HEK293 (cell line): ENCODE measurements at regions not wholly inside any gene's neighbourhood (a gene's known extent, or its start where the extent isn't known, plus 50 kb on each side); places are given as distances from the start of the nearest gene placed in this dataset.

Source experiments
- CTCF ChIA-PET: fragments of 350-600 bp; formaldehyde crosslinking; extraction: SDS; loops from one replicate; lab custom pipeline; 2021; ENCODE audit warnings: antibody characterized with exemption; lab: Yijun Ruan, JAX
- POLR2A ChIA-PET: fragments of 300-600 bp; formaldehyde crosslinking; extraction: SDS; loops from one replicate; lab custom pipeline; 2020; ENCODE audit warnings: antibody characterized with exemption, inconsistent platforms; lab: Yijun Ruan, JAX
- H3K27ac ChIP-seq: fragments of 200-500 bp; sonication (Bioruptor generic); 2 replicates; pipeline ENCODE4 v1.5.1; 2014; ENCODE audit warnings: low read depth, low read length, control low read depth, inconsistent platforms; ENCODE audit errors: extremely low read depth
- H3K36me3 ChIP-seq, 2 experiments: fragments of 200-500 bp in 1 of 2; sonication (Bioruptor generic) in 1 of 2; 1 replicate in 1 of 2; 2 replicates in 1 of 2; pipeline ENCODE4 v1.5.1; 2014 to 2017; ENCODE audit warnings: inconsistent platforms in 2 of 2, low read length in 2 of 2; ENCODE audit not compliant: control insufficient read depth in 2 of 2, insufficient read depth in 1 of 2
- H3K4me1 ChIP-seq: fragments of 200-500 bp; sonication (Bioruptor generic); 2 replicates; pipeline ENCODE4 v1.5.1; 2014; ENCODE audit warnings: mild to moderate bottlenecking, low read length, inconsistent platforms; ENCODE audit not compliant: control insufficient read depth, insufficient read depth
- H3K4me3 ChIP-seq: 2 replicates; pipeline ENCODE4 v1.5.1; 2011; ENCODE audit warnings: low read depth, mild to moderate bottlenecking, control low read depth, low read length, moderate library complexity
- H3K9me3 ChIP-seq: fragments of 200-500 bp; sonication (Bioruptor generic); 2 replicates; pipeline ENCODE4 v1.5.1; 2014; ENCODE audit warnings: low read depth, low read length, inconsistent platforms; ENCODE audit not compliant: control insufficient read depth, insufficient read depth
- GLI2 ChIP-seq: fragments of 450-650 bp; formaldehyde crosslinking; IDR thresholded peaks from 2 replicates; pipeline ENCODE4; 2017; ENCODE audit warnings: missing biosample characterization, missing genetic modification characterization, low read depth, borderline replicate concordance
- KLF7 ChIP-seq: fragments of 450-650 bp; formaldehyde crosslinking; IDR thresholded peaks from 2 replicates; pipeline ENCODE4 v1.5.1; 2016; ENCODE audit warnings: missing biosample characterization, missing genetic modification characterization, borderline replicate concordance
- REST ChIP-seq: fragments of 450-650 bp; formaldehyde crosslinking; IDR thresholded peaks from 2 replicates; pipeline ENCODE4 v1.5.1; 2016; ENCODE audit warnings: missing biosample characterization, missing genetic modification characterization
- SCRT1 ChIP-seq: fragments of 450-650 bp; formaldehyde crosslinking; IDR thresholded peaks from 2 replicates; pipeline ENCODE4 v1.5.1; 2016; ENCODE audit warnings: missing biosample characterization, missing genetic modification characterization, borderline replicate concordance
- SCRT2 ChIP-seq: fragments of 450-650 bp; formaldehyde crosslinking; IDR thresholded peaks from 2 replicates; pipeline ENCODE4 v1.5.1; 2016; ENCODE audit warnings: missing biosample characterization, missing genetic modification characterization
- TCF7L2 ChIP-seq: IDR thresholded peaks from 2 replicates; pipeline ENCODE4 v1.6.1; 2011; ENCODE audit warnings: low read depth, mild to moderate bottlenecking, inconsistent platforms, low read length, moderate library complexity, borderline replicate concordance
- TRIM28 ChIP-seq: IDR thresholded peaks from 2 replicates; pipeline ENCODE4 v1.6.1; 2011; ENCODE audit warnings: low read length, control low read depth, borderline replicate concordance
- ZBTB1 ChIP-seq: fragments of 450-650 bp; formaldehyde crosslinking; IDR thresholded peaks from 2 replicates; pipeline ENCODE4 v1.5.1; 2016; ENCODE audit warnings: missing biosample characterization, missing genetic modification characterization
- ZEB2 ChIP-seq: fragments of 450-650 bp; formaldehyde crosslinking; IDR thresholded peaks from 2 replicates; pipeline ENCODE4 v1.5.1; 2016; ENCODE audit warnings: missing biosample characterization, missing genetic modification characterization
- ZNF18 ChIP-seq: fragments of 450-650 bp; formaldehyde crosslinking; IDR thresholded peaks from 2 replicates; pipeline ENCODE4 v1.5.1; 2016; ENCODE audit warnings: missing biosample characterization, missing genetic modification characterization
- ZNF223 ChIP-seq: fragments of 450-650 bp; formaldehyde crosslinking; IDR thresholded peaks from 2 replicates; pipeline ENCODE4 v1.5.1; 2016; ENCODE audit warnings: missing biosample characterization, missing genetic modification characterization
- ZNF394 ChIP-seq: fragments of 450-650 bp; formaldehyde crosslinking; IDR thresholded peaks from 2 replicates; pipeline ENCODE4 v1.5.1; 2016; ENCODE audit warnings: missing biosample characterization, missing genetic modification characterization, mild to moderate bottlenecking, moderate library complexity, borderline replicate concordance
- ZNF510 ChIP-seq: fragments of 450-650 bp; formaldehyde crosslinking; IDR thresholded peaks from 2 replicates; pipeline ENCODE4 v1.5.1; 2018; ENCODE audit warnings: mild to moderate bottlenecking, missing genetic modification characterization, missing biosample characterization; ENCODE audit not compliant: insufficient replicate concordance
- ZNF530 ChIP-seq: fragments of 450-650 bp; formaldehyde crosslinking; IDR thresholded peaks from 2 replicates; pipeline ENCODE4 v1.5.1; 2016; ENCODE audit warnings: low read depth, missing biosample characterization, missing genetic modification characterization
- ZNF544 ChIP-seq: fragments of 450-650 bp; formaldehyde crosslinking; IDR thresholded peaks from 2 replicates; pipeline ENCODE4 v1.5.0; 2017; ENCODE audit warnings: missing biosample characterization, missing genetic modification characterization
- ZNF626 ChIP-seq: fragments of 450-650 bp; sonication (Bioruptor Pico); formaldehyde crosslinking; IDR thresholded peaks from 2 replicates; pipeline ENCODE4 v1.5.1; 2018; ENCODE audit warnings: missing biosample characterization, missing genetic modification characterization, inconsistent platforms
- ZNF747 ChIP-seq: fragments of 450-650 bp; formaldehyde crosslinking; IDR thresholded peaks from 2 replicates; pipeline ENCODE4 v1.5.1; 2016; ENCODE audit warnings: missing biosample characterization, missing genetic modification characterization
- ZSCAN4 ChIP-seq: fragments of 450-650 bp; formaldehyde crosslinking; IDR thresholded peaks from 2 replicates; pipeline ENCODE4 v1.5.1; 2017; ENCODE audit warnings: missing biosample characterization, missing genetic modification characterization
- TF ChIP-seq, protein P1 (sequence below): fragments of 450-650 bp; formaldehyde crosslinking; IDR thresholded peaks from 2 replicates; pipeline ENCODE4 v1.5.1; 2016; ENCODE audit warnings: missing biosample characterization, missing genetic modification characterization
- TF ChIP-seq, protein P2 (sequence below): IDR thresholded peaks from 2 replicates; pipeline ENCODE4 v1.6.1; 2011; ENCODE audit warnings: mild to moderate bottlenecking, low read depth, low read length, borderline replicate concordance
- TF ChIP-seq, protein P3 (sequence below): fragments of 450-650 bp; formaldehyde crosslinking; IDR thresholded peaks from 2 replicates; pipeline ENCODE4 v1.5.1; 2016; ENCODE audit warnings: missing biosample characterization, missing genetic modification characterization

DNA sequence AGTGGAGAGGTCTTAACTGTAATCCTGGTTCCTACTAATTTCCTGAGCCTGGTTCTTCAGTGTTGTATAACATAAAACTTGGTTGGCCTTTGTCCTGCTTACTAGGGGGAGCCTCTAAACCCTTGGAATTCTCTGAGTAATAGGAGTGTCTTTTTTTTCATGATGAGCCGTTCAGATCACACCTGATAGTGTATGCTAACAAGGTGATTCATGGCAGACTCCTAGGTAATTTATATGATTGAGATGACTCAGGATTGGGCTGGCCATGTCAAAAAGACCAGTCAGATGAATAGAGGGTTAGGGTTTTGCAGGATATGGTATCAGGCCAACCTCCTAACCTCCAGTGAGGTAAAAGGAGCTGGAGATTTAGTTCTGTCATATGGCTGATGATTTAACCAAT, 135.8 kb upstream of the KLF12 start (continued):
- TF ChIP-seq ZNF530 (no peak), TCF7L2 (no peak), ZEB2 (tag by site-specific recombination) (no peak), TRIM28 (no peak)
- TF ChIP-seq, protein P1, sequence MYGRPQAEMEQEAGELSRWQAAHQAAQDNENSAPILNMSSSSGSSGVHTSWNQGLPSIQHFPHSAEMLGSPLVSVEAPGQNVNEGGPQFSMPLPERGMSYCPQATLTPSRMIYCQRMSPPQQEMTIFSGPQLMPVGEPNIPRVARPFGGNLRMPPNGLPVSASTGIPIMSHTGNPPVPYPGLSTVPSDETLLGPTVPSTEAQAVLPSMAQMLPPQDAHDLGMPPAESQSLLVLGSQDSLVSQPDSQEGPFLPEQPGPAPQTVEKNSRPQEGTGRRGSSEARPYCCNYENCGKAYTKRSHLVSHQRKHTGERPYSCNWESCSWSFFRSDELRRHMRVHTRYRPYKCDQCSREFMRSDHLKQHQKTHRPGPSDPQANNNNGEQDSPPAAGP (tag by site-specific recombination): no peak

DNA sequence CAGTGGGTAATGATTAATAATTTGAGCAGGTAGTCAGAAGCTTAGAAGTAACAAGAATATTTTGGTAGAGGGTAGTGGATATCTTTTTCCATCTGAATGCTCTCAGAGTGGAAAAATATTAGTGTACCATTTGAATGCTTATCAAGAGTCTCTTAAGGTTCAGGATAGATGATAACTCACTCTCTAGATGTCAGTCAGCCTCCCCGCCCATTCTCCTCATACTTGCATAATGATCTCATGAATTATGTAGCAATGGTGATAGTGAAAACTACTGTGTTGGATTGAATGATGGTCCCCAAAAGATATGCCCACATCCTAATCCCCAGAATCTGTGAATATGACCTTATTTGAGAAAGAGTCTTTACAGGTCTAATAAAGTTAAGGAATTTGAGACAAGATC, 132.7 kb upstream of the KLF12 start:
- TF ChIP-seq SCRT1 (no peak), SCRT2 (tag by site-specific recombination) (no peak), ZNF394 (tag by site-specific recombination) (no peak), ZSCAN4 (tag by site-specific recombination) (no peak), GLI2 (tag by site-specific recombination) (no peak), ZNF18 (tag by site-specific recombination) (no peak), ZNF626 (no peak), ZNF223 (no peak), KLF7 (no peak), REST (tag by site-specific recombination) (no peak), ZNF544 (no peak), ZBTB1 (tag by site-specific recombination) (no peak), ZNF510 (tag by site-specific recombination) (no peak), ZNF747 (tag by site-specific recombination) (no peak)
- TF ChIP-seq, protein P2, sequence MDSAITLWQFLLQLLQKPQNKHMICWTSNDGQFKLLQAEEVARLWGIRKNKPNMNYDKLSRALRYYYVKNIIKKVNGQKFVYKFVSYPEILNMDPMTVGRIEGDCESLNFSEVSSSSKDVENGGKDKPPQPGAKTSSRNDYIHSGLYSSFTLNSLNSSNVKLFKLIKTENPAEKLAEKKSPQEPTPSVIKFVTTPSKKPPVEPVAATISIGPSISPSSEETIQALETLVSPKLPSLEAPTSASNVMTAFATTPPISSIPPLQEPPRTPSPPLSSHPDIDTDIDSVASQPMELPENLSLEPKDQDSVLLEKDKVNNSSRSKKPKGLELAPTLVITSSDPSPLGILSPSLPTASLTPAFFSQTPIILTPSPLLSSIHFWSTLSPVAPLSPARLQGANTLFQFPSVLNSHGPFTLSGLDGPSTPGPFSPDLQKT: no peak
- TF ChIP-seq, protein P3, sequence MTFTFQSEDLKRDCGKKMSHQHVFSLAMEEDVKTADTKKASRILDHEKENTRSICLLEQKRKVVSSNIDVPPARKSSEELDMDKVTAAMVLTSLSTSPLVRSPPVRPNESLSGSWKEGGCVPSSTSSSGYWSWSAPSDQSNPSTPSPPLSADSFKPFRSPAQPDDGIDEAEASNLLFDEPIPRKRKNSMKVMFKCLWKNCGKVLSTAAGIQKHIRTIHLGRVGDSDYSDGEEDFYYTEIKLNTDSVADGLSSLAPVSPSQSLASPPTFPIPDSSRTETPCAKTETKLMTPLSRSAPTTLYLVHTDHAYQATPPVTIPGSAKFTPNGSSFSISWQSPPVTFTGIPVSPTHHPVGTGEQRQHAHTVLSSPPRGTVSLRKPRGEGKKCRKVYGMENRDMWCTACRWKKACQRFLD: no peak
- no peaks in the 10 kb centered on the region for H3K36me3 ChIP-seq
- no peaks in the 10 kb centered on the region for H3K9me3 ChIP-seq
- H3K4me1 ChIP-seq: no peaks in the 10 kb centered on the region
- H3K27ac ChIP-seq: no peak overlapping the region
- ChIA-PET POLR2A (no interaction called here), CTCF (interaction anchor here (0.7 to 0.8 kb wide), 2 partner anchors 20 to 1215 kb away, joined by 3 to 5 read pairs; partner anchors contain the start of gene TBC1D4)
- H3K4me3 ChIP-seq: no peak overlapping the region
